Fibroblast of skin of left biceps (primary cell): ENCODE measurements at regions not wholly inside any gene's neighbourhood (a gene's known extent, or its start where the extent isn't known, plus 50 kb on each side); places are given as distances from the start of the nearest gene placed in this dataset.
"Not testable (repeated sequence)": the region's sequence is repeated elsewhere in the genome, so short reads cannot be mapped to it uniquely, and the experiment has no call there.

Experiments used
- DNase-seq, 2 experiments: peaks; one replicate each; pipeline ENCODE4 v3.0.0-alpha.2; 2013; ENCODE audit warnings: low read depth in 2 of 2

DNA sequence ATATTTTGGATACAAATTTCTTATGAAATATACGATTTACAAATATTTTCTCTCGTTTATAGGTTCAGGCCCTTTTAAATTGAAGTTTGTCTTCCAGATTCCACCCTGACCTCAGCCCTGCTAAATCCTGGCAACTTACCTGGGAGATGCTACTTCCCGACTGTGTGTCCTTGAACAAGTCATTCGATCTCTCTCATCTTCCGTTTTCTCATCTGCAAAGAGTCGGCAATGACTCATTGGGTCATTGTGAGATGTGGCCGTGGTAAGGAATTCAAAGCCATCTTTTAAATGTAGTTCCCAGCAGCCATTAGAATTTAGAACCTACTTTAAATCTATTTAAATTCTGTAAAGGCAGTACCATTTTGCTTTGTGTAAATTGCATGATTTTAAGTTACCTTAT, 72.5 kb downstream of the LHX2 start:
- no peak for DNase-seq

DNA sequence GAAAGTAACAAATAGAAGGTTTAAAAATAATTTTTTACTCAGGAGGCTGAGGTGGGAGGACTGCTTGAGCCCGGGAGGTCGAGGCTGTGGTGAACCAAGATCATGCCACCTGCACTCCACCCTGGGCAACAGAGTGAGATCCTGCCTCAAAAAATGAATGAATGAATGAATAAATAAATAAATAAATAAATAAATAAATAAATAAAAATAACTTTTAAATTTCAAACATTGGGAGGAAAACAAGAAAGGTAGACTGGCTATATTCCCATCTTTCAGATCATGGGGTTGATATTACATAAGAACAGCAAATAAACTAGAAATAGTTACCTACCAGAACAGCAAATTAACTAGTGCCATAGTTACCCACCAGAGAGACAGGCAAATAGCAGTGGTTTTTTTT, 75.7 kb downstream of the LHX2 start:
- no peak for DNase-seq

DNA sequence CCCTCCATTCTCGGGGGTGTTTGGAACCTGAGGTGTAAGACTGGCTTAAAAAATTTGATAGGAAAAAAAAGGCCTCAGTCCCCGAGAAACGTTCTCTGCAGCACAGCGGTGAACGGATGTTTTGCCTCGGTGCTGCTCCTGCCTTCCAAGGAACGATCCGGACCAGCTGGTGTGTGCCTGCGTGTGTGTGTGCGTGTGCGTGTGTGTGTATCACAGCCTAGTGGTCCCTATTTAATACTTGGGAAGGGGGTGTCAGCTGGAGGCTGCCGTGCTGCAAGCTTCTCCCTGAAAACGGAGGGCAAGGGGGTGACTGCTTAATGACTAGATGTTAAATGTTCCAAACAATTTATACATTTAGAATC, 76.9 kb downstream of the LHX2 start:
- DNase-seq = no peak

DNA sequence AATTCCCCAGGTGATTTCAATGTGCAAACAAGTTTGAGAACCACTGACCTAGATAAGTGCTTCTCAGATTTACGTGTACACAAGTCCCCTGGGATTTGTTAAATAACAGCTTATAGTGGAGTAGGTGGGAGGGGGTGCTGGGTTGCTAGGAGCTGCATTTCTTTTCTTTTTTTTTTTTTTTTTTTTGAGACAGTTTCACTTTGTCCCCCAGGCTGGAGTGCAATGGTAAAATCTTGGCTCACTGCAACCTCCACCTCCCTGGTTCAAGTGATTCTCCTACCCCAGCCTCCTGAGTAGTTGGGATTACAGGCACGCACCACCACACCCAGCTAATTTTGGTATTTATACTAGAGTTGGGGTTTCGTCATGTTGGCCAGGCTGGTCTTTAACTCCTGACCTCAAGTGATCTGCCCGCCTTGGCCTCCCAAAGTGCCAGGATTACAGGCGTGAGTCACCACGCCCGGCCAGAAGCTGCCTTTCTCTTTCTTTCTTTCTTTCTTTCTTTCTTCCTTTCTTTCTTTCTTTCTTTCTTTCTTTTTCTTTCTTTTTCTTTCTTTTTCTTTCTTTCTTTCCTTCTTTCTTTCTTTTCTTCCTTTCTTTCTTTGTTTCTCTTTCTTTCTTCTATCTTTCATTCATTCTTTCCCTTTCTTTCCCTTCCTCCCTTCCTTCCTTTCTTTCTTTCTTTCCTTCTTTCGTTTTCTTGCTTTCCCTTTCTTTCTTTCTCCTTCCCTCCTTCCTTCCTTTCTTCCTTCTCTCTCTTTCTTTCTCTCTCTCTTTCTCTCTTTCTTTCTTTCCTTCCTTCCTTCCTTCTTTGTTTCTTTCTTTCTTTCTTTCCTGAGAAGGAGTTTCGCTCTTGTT, 78.3 kb downstream of the LHX2 start:
- DNase-seq = not testable (repeated sequence)

DNA sequence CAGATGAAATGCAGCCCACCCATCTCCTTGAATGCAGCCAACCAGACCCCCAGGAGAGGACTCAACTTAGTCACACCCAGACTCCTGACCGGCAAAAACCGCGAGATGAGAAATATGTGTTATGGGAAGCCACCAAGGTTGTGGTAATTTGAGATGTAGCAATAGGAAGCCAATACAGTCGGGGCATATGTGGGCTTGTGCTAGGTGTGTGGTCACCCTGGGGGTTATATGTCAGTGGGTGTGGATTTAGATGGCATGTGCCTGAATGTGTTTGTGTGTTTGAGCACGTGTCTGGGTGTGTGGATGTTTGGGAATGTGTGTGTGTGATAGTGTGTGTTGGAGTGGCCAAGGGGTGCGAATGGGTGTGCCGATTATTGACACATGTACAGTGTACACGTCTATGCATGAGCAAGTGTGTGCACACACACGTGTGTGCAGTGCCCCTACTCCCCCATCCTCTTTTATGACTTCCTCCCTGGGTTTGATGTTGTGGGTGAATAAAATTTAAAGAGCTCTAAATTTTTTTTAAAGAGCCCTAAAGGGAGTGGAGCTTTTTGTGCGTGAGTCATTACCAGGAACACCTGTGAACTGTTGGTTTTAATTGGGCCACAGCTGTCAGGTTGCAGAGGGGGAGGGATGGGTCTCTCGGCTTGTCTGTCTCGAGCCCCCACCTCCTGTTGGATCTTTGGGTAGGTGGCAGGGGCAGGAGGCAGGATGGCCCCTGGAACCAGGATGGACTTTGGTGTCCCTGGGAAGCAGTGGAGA, 86.8 kb downstream of the LHX2 start:
- no peak for DNase-seq

DNA sequence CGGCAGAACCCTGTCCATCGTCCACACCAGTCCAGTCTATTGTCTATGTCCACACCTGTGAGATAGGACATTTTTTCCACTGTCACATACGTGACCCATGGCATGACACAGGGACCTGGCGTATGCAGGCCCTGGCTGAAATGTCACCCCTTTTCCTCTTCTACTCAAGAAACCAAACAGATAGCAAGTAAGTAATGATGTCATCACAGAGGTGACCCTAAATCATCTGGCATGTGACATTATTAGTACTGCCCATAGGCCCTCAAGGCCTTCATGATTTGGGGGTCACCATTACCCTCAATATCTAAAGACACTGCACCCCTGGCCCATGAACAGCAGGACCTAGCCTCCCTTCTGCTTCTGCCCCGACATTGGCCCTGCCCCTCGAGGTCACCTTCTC, 88.3 kb downstream of the LHX2 start:
- no peak for DNase-seq

DNA sequence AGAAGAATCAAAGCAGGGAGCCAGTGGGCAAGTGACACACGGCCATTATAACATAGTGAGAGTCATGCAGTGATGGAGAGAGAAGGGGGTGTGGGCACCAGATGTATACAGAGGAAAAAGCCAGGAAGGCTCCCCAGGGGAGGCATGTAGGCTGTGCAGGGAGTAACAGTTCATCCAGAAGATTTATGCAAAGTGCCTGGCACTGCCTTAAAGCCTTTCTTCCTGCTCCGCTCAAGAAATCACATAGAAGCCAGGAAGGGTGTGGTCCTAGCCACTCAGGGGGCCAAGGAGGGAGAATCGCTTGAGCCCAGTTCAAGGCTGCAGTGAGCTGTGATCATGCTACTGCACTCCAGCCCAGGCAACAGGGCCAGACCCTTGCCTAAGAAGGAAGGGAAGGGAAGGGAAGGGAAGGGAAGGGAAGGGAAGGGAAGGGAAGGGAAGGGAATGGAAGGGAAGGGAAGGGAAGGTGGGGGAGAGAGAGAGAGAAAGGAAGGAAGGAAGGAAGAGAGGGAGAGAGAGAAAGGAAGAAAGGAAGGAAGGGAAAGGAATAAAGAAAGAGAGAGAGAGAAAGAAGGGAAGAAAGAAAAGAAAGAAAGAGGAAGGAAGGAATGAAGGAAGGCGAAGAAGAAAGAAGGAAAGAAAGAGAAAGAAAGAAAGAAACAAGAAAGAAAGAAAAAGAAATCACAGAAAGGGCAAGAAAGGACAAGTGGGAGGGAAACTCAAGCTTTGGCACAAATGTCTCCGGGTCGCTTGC, 89.8 kb downstream of the LHX2 start:
- DNase-seq = no peak

DNA sequence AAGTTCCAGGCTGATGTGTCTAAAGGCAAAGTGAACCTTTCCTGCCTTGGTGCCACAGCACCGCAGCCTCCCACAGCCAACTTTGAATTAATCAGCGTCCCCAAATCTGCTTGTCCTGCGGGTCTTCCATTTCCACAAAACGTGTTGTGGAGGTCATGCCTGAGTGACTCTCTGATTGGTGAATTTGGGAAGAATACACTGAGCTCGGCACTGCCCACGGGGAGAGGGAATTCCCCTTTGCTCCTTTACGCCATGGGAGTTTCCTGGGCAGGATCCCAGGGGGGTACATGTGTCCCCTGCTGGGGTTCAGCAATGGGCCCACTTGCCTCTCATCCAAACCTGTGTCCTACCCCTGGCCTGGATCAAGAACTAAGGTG, 90.4 kb downstream of the LHX2 start:
- no peak for DNase-seq

DNA sequence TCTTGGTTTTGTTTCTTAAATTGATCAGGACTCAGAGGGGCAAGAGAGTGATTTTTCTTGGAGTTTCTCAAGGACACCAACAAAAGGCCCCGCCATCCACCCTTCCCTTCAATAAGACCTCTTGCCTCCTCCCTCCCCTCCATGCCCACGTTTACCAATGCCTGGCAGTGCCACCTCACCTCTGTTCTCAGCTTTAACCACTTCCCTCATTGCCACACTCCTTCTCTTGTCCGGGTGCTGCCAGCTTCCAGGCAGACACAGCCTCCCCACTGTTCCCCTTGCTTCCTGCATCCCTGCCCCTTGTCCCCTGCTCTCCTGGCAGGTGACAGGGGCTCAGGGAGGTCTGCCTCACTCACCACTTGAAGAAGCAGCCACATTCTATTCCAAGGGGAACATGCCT, 90.8 kb downstream of the LHX2 start:
- no peak for DNase-seq

DNA sequence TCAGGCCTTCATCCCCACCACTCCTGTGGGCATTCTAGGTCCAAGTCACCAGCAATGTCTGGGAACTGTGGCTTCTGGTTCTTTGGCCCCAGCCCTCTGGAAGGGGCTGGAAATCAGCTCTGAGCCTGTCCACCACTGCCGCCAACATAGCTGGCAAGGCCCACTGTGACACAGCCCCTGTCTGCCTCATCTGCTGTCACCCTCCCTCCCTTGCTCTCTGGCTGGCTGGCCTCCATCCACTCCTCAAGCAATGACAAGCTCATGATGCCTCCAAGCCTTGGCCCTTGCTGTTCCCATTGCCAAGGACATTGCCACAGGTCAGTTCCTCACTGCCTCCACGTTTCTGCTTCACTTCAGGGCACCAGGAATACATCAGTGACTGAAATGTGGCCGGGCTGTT, 93.7 kb downstream of the LHX2 start:
- no peak for DNase-seq

DNA sequence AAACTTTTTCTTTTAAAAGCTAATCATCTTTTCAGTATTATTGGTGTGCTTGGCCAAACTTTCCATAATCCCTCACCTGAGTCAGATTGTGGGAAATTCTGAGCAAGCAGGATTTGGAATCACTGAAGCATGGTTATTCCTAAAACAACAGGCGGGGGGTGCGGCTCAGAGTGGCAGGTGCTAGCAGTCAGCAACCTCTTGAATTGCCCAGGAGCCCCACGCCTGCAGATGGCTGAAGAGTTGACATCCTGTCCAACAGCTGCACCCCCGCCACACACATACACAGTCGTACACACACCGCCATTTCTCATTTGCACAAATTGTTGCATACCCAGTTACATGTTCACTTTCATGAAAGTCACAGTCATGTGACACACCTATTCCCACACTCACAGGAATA, 96.6 kb downstream of the LHX2 start:
- DNase-seq = no peak

DNA sequence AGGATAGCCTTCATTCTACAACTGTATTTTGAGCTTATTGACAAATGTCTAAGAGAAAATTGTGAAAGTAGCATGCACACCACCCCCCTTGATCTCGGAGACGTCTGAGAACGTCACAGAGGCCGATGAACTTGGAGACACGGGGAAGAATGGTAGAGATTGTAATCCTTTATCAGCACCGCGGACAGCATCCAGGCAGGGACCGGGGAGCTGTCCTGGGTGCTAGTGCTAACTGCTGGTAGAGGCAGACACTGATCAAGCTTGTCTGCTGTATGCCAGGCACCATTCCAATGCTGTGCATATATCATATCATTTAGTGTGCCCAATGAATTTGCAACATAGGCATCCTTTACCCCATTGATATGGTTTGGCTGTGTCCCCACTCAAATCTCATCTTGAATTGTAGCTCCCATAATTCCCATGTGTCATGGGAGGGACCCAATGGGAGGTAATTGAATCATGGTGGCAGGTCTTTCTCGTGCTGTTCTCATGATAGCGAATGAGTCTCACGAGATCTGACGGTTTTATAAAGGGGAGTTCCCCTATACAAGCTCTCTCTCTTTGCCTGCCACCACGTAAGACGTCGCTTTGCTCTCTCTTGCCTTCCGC, 98.8 kb downstream of the LHX2 start:
- peak; percentile 22 to 30 for DNase-seq

DNA sequence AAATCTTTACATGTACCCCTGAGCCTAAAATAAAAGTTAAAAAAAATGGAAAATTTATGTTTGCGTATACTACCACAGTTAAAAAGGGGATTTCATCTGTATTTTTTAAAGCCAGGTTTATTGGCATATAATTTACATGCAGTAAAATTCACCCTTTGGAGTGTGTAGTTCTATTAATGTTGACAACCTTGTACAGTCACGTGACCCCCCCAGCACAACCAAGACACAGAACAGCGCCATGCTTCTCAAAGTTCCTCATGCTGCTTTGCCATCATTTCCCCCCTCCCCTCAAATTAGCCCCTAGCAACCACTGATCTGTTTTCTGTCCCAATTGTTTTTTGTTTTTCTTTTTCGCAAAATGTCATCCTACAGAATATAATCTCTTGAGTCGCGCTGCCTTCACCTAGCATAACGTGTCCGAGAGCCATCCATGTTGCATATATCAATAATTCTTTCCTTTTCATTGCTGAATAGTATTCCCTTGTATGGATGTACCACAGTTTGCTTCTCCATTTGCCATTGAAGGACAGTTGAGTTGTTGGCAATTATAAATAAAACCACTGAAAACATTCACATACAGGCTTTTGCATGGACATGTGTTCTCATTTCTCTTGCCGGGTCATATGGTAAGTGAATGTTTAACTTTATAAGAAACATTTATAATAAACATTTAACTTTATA, 105.3 kb downstream of the LHX2 start:
- DNase-seq = no peak

DNA sequence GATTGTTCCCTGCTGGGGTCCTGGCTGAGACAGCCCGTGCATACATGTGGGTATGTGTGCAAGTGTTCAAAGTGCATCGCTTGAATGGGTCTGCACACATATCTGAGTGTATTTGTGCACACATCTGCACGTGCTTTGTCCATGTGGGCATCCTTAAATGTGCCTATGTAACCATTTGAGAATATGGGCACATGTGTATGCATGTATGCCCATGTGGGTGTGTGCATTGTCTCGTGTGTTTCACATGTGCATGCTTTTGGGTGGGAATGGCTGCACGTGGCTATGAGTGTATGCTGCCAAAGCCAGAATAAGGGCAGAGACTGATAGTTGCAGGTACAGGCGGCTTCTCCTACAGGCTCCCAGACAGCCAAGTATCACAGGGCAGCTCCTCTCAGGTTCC, 107.3 kb downstream of the LHX2 start:
- DNase-seq = no peak

DNA sequence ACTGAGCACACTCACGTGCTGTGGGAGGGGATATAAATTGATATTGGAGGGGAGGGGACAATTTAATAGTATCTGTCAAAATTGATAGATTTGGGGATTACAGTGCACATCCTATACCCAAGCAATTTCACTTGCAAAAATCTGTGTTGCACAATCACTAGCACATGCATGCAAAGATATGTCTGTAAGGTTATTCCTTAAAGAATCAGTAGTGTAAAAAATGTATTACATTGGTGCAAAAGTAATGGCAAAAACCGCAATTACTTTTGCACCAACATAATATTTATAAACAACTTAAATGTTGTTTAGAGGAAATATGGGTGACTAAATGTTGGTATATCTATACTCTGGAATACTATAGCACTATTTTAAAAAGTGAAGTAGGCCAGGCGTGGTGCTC, 108.7 kb downstream of the LHX2 start:
- no peak for DNase-seq

DNA sequence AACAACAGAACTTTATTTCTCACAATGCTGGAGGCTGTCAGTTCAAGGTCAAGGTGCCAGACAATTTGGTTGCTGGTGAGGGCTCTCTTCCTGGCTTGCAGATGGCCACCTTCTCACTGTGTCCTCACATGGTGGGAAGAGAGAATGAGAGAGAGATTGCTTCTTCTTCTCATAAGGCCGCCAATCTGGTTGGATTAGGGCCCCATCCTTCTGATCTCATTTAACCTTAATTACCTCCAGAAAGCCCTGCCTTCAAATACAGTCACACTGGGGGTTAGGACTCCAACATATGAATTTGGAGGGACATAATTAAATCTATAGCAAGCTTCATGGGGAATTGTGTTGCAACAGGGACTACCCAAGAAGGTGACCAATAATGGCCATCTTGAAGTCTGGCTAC, 110.2 kb downstream of the LHX2 start:
- DNase-seq = no peak

DNA sequence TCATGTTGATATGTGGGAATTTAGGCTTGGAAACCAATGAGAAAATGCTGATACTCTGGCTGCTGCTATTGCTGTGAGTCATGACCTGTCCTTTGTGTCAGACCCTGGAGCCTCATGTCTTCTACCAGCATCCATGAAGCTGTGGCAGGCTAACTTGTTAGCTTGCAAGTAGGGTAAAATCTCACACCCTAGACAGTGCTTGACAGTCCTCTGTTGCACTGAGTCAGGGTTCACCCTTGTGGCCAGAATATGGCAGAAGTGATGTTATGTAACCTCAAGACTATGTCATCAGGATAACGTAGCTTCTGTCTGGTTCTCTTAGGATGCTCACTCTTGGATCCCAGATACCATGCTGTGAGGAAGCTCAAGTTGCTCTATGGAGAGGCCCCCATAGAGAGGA, 110.8 kb downstream of the LHX2 start:
- DNase-seq = no peak

DNA sequence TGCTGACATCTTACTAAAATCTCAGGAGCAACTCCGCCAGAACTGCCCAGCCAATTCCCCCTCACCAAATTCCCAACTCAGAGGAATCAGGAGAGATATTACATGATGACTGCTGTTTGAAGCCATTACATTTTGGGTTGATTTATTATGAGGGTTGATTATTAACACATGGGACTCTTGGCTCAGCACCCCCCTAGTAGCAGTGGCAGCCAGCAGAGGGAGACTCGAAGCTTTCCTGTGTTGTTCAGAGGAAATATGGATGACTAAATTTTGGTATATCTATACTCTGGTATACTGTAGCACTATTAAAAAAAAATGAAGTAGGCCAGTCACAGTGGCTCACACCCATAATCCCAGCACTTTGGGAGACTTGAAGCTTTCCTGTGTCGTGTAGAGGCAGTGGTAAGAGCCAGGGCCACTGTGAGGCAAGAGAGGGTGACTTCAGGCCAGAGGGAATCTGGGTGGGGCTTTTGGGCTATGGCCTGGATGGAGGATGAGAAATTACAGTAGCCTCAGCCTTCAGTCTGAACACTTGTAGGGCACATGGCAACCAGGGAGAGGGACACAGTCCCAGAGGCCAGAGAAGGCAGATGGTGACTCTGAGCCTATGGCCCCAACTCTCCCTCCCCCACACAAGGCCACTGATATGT, 111.4 kb downstream of the LHX2 start:
- peak; percentile 63 to 71 for DNase-seq

DNA sequence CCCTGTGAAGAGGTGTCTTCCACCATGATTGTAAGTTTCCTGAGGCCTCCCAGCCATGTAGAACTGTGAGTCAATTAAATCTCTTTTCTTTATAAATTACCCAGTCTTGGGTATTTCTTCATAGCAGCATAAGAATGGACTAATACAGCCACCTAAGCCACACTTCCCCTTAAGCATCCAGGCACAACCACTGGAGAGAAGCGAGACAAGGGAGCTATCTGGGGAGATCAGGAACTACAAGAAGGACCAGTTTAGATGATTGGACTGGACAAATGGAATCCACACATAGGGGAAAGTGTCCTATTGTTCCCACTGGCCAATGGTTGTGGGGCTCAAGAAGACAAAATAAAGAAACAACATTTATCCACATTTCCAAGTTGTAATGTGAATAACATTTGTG, 112.1 kb downstream of the LHX2 start:
- not testable (repeated sequence) for DNase-seq

DNA sequence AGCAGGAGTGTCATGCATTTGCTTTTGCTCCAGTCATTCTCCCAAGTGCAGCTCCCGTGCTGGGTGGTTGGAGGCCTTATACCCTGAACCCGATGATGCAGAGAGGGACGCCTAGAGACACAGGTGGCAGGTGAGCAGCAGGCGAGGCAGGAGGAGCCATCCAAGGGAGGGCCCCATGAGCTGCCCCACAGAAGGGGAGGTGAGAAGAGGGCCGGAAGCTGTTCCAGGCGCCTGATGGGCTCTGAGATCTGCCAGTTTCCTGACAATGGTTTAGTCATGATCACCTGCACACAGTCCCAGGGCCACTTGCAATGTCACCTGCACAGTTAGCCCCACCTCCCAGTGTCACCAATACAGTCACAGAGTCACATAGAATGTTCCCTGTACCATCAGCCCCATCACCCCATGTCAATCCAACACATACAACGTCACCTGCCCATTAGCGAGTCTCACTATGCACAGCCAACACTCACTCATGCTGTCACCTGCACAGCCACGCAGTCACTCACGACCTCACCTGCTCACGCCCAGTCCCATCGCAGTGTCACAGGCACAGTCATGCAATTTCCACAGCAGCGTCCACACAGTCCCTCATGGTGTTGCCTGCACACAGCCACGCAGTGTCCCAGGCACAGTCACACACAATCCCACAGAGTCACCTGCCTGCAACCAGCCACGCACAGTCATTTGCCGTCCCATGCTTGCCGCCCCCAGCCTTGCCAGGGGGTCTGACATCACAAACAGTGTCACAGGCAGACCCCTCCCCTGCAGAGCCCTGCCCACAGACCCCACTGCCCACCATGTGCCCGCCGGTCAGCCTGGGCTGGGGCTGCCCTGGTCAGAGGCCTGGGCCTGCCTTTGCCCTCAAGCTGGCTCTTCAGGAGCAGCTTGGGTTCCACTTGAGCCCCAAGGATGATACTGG, 113.4 kb downstream of the LHX2 start:
- DNase-seq = no peak
